ENCODE measurements at regions not wholly inside any gene's neighbourhood (a gene's known extent, or its start where the extent isn't known, plus 50 kb on each side); places are given as distances from the start of the nearest gene placed in this dataset.

- no peak for DNase-seq
These were observed 133.4 kb downstream of the TM9SF2 start for GRCh38 chr13:99634672-99635071.

- DNase-seq = no peak
These were observed 129.1 kb downstream of the TM9SF2 start for GRCh38 chr13:99630269-99630898.

GRCh38 chr13:99629641-99630040 lies 128.4 kb downstream of the TM9SF2 start:
- DNase-seq = no peak

- no peak for DNase-seq
These were observed 127.2 kb downstream of the TM9SF2 start for GRCh38 chr13:99628442-99628841.

- DNase-seq = no peak
These were observed 125.3 kb downstream of the TM9SF2 start for GRCh38 chr13:99626461-99627082.

- no peak for DNase-seq
These were observed 123.8 kb downstream of the TM9SF2 start for GRCh38 chr13:99624936-99625540.

- DNase-seq = no peak
These were observed 119.5 kb downstream of the TM9SF2 start for GRCh38 chr13:99620806-99621205.

- no peak for DNase-seq
These were observed 117.9 kb downstream of the TM9SF2 start for GRCh38 chr13:99619207-99619606.

GRCh38 chr13:99617474-99618255 lies 116.4 kb downstream of the TM9SF2 start:
- DNase-seq = peak; percentile 18

GRCh38 chr13:99614465-99614885 lies 113.2 kb downstream of the TM9SF2 start:
- no peak for DNase-seq

Measured in NCI-H446 treated with DMSO at 0.1 percent for 48 hours (cell line).